CD4-positive, alpha-beta T cell treated with Interleukin-10 for 1 hour (primary cell): ENCODE measurements at regions not wholly inside any gene's neighbourhood (a gene's known extent, or its start where the extent isn't known, plus 50 kb on each side); places are given as distances from the start of the nearest gene placed in this dataset.
"Not testable (repeated sequence)": the region's sequence is repeated elsewhere in the genome, so short reads cannot be mapped to it uniquely, and the experiment has no call there.

ENCODE experiments used
- DNase-seq: peaks from one replicate; pipeline ENCODE4 v3.0.0-alpha.2; 2020

- DNase-seq, result not testable (repeated sequence)
Observed at GRCh38 chr12:9304540-9304939, 96.3 kb upstream of the PZP start.

DNA sequence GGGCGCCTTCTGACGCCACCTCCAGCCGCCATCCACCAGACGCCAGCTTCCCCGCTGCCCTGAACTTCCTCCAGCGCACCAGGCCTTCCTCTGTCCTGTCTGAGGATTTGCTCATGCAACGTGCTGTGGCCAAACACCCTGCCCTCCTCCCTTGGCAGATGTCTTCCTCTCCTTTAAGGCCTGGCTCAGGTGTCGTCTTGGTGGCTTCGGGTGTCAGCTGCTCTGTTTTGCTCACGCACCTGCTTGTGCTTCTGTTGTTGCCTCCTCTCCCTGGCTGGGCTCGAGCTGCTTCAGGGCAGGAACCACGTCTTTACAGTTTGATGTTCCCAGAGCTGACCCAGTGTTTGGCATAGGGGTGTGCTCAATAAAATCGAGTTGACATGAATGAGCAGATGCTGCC is 87.7 kb upstream of the PZP start:
- DNase-seq, result not testable (repeated sequence)

DNA sequence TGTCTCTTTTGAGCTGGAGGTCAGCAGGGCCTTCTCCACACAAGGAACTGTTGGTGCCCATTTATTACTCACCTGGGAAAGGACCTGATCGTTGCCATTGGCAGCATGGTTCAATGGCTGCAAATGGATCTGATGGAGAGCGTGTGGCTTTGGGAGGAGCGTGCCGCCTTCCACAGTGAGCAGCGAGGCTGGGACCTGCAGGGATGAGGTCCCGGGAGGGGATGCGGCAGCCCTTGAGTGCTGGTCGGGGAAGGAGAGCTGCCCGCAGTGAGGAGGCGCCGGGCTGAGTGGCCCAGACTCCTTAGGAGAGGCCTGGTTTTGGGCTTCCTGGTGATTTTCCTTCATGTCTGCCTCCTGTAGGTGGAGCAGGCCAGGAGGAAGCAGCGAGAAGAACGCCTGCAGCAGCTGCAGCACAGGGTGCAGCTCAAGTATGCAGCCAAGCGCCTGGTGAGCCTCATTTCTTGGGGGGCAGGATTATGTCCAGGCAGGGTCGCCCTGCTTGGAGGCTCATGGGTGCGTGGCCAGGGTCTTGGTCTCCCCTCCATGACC is 86.0 kb upstream of the PZP start:
- DNase-seq, result not testable (repeated sequence)

- DNase-seq, result not testable (repeated sequence)
Observed at GRCh38 chr12:9293391-9293790, 85.2 kb upstream of the PZP start.

- DNase-seq, result not testable (repeated sequence)
Observed at GRCh38 chr12:9289984-9290383, 81.8 kb upstream of the PZP start.

- DNase-seq, result not testable (repeated sequence)
Observed at GRCh38 chr12:9284724-9285123, 76.5 kb upstream of the PZP start.

DNA sequence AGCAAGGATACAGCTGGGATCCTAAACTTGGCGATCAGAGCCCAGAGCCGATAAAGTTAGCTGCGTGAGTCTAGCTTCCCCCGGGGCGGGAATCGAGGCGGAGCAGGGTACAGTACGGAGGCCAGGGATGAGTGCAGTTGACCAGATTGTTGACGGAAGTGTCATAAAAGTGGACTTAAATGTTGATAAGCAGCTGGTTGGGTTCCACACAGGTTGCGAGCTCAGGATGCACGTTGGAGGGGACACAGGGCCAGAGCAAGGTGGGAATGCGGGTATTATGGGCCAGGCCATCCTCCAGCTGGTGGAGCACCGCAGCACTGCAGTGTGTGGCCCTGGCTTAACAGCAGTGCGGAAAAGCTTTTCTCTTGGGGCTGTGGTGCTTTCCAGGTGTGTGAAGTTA is 76.0 kb upstream of the PZP start:
- DNase-seq, result not testable (repeated sequence)

- DNase-seq, result peak; percentile 78
Observed at GRCh38 chr12:9283346-9284095, 75.3 kb upstream of the PZP start.

- DNase-seq, result no peak
Observed at GRCh38 chr12:9276990-9277389, 68.8 kb upstream of the PZP start.

DNA sequence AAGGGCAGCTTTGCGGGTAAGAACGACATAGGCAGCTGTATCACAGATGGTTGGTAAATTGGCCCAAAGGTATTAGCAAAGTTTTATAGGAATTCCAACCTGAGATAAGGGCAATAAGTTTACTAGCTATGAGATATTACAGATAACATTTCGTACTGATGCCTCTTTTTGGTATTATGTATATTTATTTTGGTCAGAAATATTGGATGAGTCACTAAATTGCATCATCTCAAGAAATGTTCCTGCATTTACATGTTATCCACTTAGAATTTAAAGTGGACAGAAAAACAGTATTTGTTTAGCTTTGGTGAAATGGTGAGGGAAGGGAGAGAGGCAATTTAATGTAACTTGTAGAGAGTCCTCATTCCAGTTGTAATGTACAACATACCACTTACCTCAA is 65.1 kb upstream of the PZP start:
- DNase-seq, result no peak

GRCh38 chr12:9271875-9272274 is 63.7 kb upstream of the PZP start:
- DNase-seq, result no peak

DNA sequence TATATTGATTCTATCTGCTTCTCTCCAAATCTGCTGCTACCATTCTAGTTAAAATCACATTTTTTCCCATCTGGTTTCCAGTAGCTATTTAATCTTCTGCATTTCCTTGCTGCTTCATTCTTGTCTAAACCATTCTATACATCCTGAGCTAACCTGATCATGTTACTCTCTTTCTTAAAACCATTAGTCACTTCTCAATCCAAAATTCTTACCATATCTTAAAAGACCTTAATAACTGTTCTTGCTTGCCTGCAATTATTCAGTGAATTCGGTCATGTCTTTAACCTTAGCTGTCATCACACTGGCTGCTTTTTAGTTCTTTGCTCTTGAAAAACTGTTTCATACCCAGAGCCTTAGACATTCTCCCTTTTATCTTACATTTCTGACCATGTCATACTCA is 56.4 kb upstream of the PZP start:
- no peak for DNase-seq

DNA sequence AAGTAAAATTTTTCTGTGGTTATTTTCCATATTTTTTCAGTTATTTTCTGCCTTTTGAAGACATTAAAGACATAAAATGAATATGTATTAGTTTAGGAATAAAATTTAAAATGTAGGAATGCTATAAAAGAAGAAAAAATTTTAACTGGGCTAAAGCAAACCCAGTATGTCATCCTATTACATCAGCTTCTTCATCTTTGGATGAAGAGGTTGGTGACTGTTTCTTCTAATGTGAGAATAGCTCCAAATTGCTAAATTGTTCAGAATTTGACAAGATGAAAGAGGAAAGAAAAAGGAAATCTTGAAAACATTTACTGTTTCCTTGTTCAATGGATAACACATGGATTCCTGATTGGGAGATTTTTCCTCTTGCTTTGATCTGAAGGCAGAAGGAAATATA is 52.7 kb upstream of the PZP start:
- no peak for DNase-seq

DNA sequence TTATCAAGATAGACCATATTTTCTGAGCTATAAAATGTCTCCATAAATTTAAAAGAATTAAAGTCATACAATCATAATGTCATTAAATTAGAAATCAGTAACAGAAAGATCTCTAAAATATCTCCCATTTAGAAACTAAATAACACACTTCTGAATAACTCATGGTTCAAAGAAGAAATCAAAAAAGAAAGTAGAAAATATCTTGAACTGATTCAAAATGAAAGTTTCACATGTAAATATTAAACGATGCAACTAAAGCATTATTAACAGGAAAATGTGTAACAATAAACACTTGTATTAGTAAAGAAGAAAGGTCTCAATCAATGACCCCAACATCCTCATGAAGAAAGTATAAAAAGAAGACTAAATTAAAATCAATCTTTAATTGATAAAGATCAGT is 50.5 kb upstream of the PZP start:
- DNase-seq, result no peak
